ENCODE measurements at regions not wholly inside any gene's neighbourhood (a gene's known extent, or its start where the extent isn't known, plus 50 kb on each side); places are given as distances from the start of the nearest gene placed in this dataset.
"Not testable (repeated sequence)": the region's sequence is repeated elsewhere in the genome, so short reads cannot be mapped to it uniquely, and the experiment has no call there.

GRCh38 chr11:80700386-80700785, 1259.6 kb upstream of the TENM4 start:
- no TSS peak for BruUV-seq (replicated peaks)
- RAD21 ChIA-PET (ENCODE audit: unreplicated experiment): no interaction called here
- Histone ChIP-seq H3K27ac (ENCODE audit: control insufficient read depth, insufficient read depth) (no peak overlapping the region), H3K4me2 (ENCODE audit: control insufficient read depth, insufficient read depth) (no peak overlapping the region), H4K20me1 (ENCODE audit: control insufficient read depth, insufficient read depth) (no peaks in the 10 kb centered on the region), H3K4me3 (no peak overlapping the region), H2AFZ (ENCODE audit: control insufficient read depth, low read depth, low read length) (no peak overlapping the region), H3K9me3 (replicated peaks; ENCODE audit: control insufficient read depth, insufficient read depth, low read length) (no peaks in the 10 kb centered on the region), H3K27me3 (replicated peaks in 1 of 2; ENCODE audit: control insufficient read depth in 2 of 2, insufficient read depth in 2 of 2, low read length in 1 of 2) (no peaks in the 10 kb centered on the region), H3K79me2 (ENCODE audit: control insufficient read depth, insufficient read depth, low read length) (no peaks in the 10 kb centered on the region), H3K9ac (ENCODE audit: control insufficient read depth, insufficient read depth, low read length) (no peak overlapping the region), H3K4me1 (ENCODE audit: control insufficient read depth, insufficient read depth, low read length) (no peaks in the 10 kb centered on the region), H3K36me3 (ENCODE audit: control insufficient read depth in 2 of 2, insufficient read depth in 2 of 2, low read length in 1 of 2) (no peaks in the 10 kb centered on the region)
- POLR2A ChIA-PET: no interaction called here
- intact Hi-C loops (cut with micrococcal nuclease; ENCODE audit: unreplicated experiment) (no loop called here), in situ Hi-C loops (cut with MboI) (no loop called here)
- DNase-seq (ENCODE audit: low read depth, low spot score) (no peak), FAIRE-seq (no peak), ATAC-seq (no peak)
- SMC1A ChIA-PET (ENCODE audit: uncharacterized antibody, unreplicated experiment): interaction anchor here (1.2 kb wide), 1 partner anchor 19 kb away, joined by 3 read pairs; no protein-coding TSS in a partner anchor
- WGBS (ENCODE audit: insufficient coverage, insufficient replicate concordance, low lambda C conversion rate, missing lambda C conversion rate): 25% methylated on average over 4 of the region's 4 CpGs
- TF ChIP-seq SMAD1 (IDR thresholded peaks at IDR 0.05; ENCODE audit: low read depth, partially characterized antibody) (no peak), NR2C1 (IDR thresholded peaks at IDR 0.05) (no peak), BCLAF1 (IDR thresholded peaks at IDR 0.05) (no peak), SRF (IDR thresholded peaks at IDR 0.05; ENCODE audit: low read depth in 2 of 2, low read length in 2 of 2) (no peak), GATAD2B (conservative IDR thresholded peaks at IDR 0.05; ENCODE audit: low read depth) (no peak), HCFC1 (IDR thresholded peaks at IDR 0.05; ENCODE audit: low read length) (no peak), KLF5 (IDR thresholded peaks at IDR 0.05; ENCODE audit: partially characterized antibody) (no peak)
- CTCF ChIA-PET: no interaction called here

- H4K20me1 ChIP-seq (ENCODE audit: control insufficient read depth, insufficient read depth); FAIRE-seq; H3K4me1 ChIP-seq (ENCODE audit: control insufficient read depth, insufficient read depth, low read length); POLR2A ChIA-PET; H3K9me3 ChIP-seq (replicated peaks; ENCODE audit: control insufficient read depth, insufficient read depth, low read length); in situ Hi-C loops (cut with MboI); RAD21 ChIA-PET (ENCODE audit: unreplicated experiment); H2AFZ ChIP-seq (ENCODE audit: control insufficient read depth, low read depth, low read length); BruUV-seq (replicated peaks); H3K27me3 ChIP-seq (replicated peaks in 1 of 2; ENCODE audit: control insufficient read depth in 2 of 2, insufficient read depth in 2 of 2, low read length in 1 of 2); SMC1A ChIA-PET (ENCODE audit: uncharacterized antibody, unreplicated experiment); ATAC-seq; H3K4me3 ChIP-seq; DNase-seq (ENCODE audit: low read depth, low spot score); H3K27ac ChIP-seq (ENCODE audit: control insufficient read depth, insufficient read depth); H3K4me2 ChIP-seq (ENCODE audit: control insufficient read depth, insufficient read depth); H3K9ac ChIP-seq (ENCODE audit: control insufficient read depth, insufficient read depth, low read length); H3K79me2 ChIP-seq (ENCODE audit: control insufficient read depth, insufficient read depth, low read length); intact Hi-C loops (cut with micrococcal nuclease; ENCODE audit: unreplicated experiment); H3K36me3 ChIP-seq (ENCODE audit: control insufficient read depth in 2 of 2, insufficient read depth in 2 of 2, low read length in 1 of 2): not testable (repeated sequence)
- CTCF ChIA-PET: interaction anchor here (0.8 to 0.9 kb wide), 2 partner anchors 25 to 263 kb away, joined by 3 to 5 read pairs; no protein-coding TSS in a partner anchor
- WGBS (ENCODE audit: insufficient coverage, insufficient replicate concordance, low lambda C conversion rate, missing lambda C conversion rate): 39% methylated on average over 16 of the region's 16 CpGs
Observed at GRCh38 chr11:80699406-80700177, 1258.8 kb upstream of the TENM4 start.
